Mesenchymal stem cell (in vitro differentiated cells and primary cell): ENCODE measurements at regions not wholly inside any gene's neighbourhood (a gene's known extent, or its start where the extent isn't known, plus 50 kb on each side); places are given as distances from the start of the nearest gene placed in this dataset.

Experiments used
- DNase-seq: peaks from one replicate; pipeline ENCODE4 v3.0.0-alpha.2; 2013
- H2AFZ ChIP-seq: one replicate; pipeline ENCODE4 v1.6.1; 2013; ENCODE audit warnings: low read depth, mild to moderate bottlenecking, control low read depth, inconsistent platforms, low read length, moderate library complexity
- H2AK5ac ChIP-seq: 2 replicates; pipeline ENCODE4 v1.6.1; 2013; ENCODE audit warnings: low read length, moderate library complexity, mild to moderate bottlenecking, inconsistent platforms; ENCODE audit not compliant: severe bottlenecking
- H2BK120ac ChIP-seq: one replicate; pipeline ENCODE4 v1.6.1; 2013; ENCODE audit warnings: low read depth, mild to moderate bottlenecking, inconsistent platforms, low read length, moderate library complexity
- H2BK12ac ChIP-seq, 2 experiments: one replicate each; pipeline ENCODE4 v1.6.1; 2013; ENCODE audit warnings: inconsistent platforms in 2 of 2, low read length in 2 of 2, mild to moderate bottlenecking in 2 of 2, moderate library complexity in 2 of 2, control low read depth in 1 of 2
- H2BK15ac ChIP-seq: one replicate; pipeline ENCODE4 v1.6.1; 2013; ENCODE audit warnings: mild to moderate bottlenecking, low read depth, inconsistent platforms; ENCODE audit not compliant: poor library complexity, severe bottlenecking
- H2BK5ac ChIP-seq: 2 replicates; pipeline ENCODE4 v1.6.1; 2013; ENCODE audit warnings: low read depth, mild to moderate bottlenecking, low read length, control low read depth, inconsistent platforms; ENCODE audit not compliant: poor library complexity, severe bottlenecking
- H3K14ac ChIP-seq, 2 experiments: one replicate each; pipeline ENCODE4 v1.6.1; 2013; ENCODE audit warnings: inconsistent platforms in 2 of 2, low read length in 2 of 2, control low read depth in 1 of 2, mild to moderate bottlenecking in 1 of 2, moderate library complexity in 1 of 2
- H3K18ac ChIP-seq, 2 experiments: one replicate each; pipeline ENCODE4 v1.6.1; 2013; ENCODE audit warnings: inconsistent platforms in 2 of 2, low read length in 2 of 2, control low read depth in 1 of 2, low read depth in 1 of 2, mild to moderate bottlenecking in 1 of 2
- H3K23ac ChIP-seq, 2 experiments: one replicate each; pipeline ENCODE4 v1.6.1; 2013; ENCODE audit warnings: inconsistent platforms in 2 of 2, low read length in 2 of 2, mild to moderate bottlenecking in 2 of 2, moderate library complexity in 2 of 2, control low read depth in 1 of 2
- H3K27ac ChIP-seq: 2 replicates; pipeline ENCODE4 v1.5.1; 2013; ENCODE audit warnings: mild to moderate bottlenecking, moderate library complexity, low read length, control low read depth, inconsistent platforms; ENCODE audit not compliant: poor library complexity, severe bottlenecking
- H3K27me3 ChIP-seq, 2 experiments: 2 replicates each; pipeline versions ENCODE4 v1.6.1 to v1.7.0; 2013; ENCODE audit warnings: low read length in 2 of 2, mild to moderate bottlenecking in 2 of 2, moderate library complexity in 2 of 2, control low read depth in 1 of 2, inconsistent platforms in 1 of 2; ENCODE audit not compliant: control insufficient read depth in 1 of 2, insufficient read depth in 1 of 2
- H3K36me3 ChIP-seq, 2 experiments: 2 replicates each; pipeline versions ENCODE4 v1.6.1 to v1.7.0; 2013; ENCODE audit warnings: low read length in 2 of 2, control low read depth in 1 of 2, inconsistent platforms in 1 of 2, low read depth in 1 of 2, mild to moderate bottlenecking in 1 of 2; ENCODE audit not compliant: insufficient read depth in 2 of 2, control insufficient read depth in 1 of 2
- H3K4ac ChIP-seq, 2 experiments: one replicate each; pipeline ENCODE4 v1.6.1; 2013; ENCODE audit warnings: inconsistent platforms in 2 of 2, low read length in 2 of 2, mild to moderate bottlenecking in 2 of 2, moderate library complexity in 2 of 2, control low read depth in 1 of 2, low read depth in 1 of 2
- H3K4me1 ChIP-seq: 2 replicates; pipeline ENCODE4 v1.6.1; 2013; ENCODE audit warnings: low read depth, low read length, control low read depth; ENCODE audit not compliant: control insufficient read depth, insufficient read depth
- H3K4me2 ChIP-seq: 2 replicates; pipeline ENCODE4 v1.6.1; 2013; ENCODE audit warnings: low read length, mild to moderate bottlenecking, inconsistent platforms; ENCODE audit not compliant: poor library complexity, severe bottlenecking
- H3K4me3 ChIP-seq, 2 experiments: 2 replicates each; pipeline versions ENCODE4 v1.5.1 to v1.7.0; 2013; ENCODE audit warnings: low read length in 2 of 2, mild to moderate bottlenecking in 2 of 2, control low read depth in 1 of 2, low read depth in 1 of 2; ENCODE audit not compliant: insufficient read depth in 1 of 2
- H3K79me1 ChIP-seq: replicated peaks from 2 replicates; pipeline ENCODE4 v1.6.1; 2013; ENCODE audit warnings: mild to moderate bottlenecking, control low read depth, low read length, inconsistent platforms; ENCODE audit not compliant: poor library complexity, severe bottlenecking
- H3K9ac ChIP-seq: 2 replicates; pipeline ENCODE4 v1.7.0; 2013; ENCODE audit warnings: mild to moderate bottlenecking, low read length, moderate library complexity
- H3K9me3 ChIP-seq: 2 replicates; pipeline ENCODE4 v1.7.0; 2013; ENCODE audit warnings: mild to moderate bottlenecking, low read length; ENCODE audit not compliant: control insufficient read depth
- H4K8ac ChIP-seq: one replicate; pipeline ENCODE4 v1.6.1; 2013; ENCODE audit warnings: inconsistent platforms, mild to moderate bottlenecking, low read length, moderate library complexity
- H4K91ac ChIP-seq: one replicate; pipeline ENCODE4 v1.6.1; 2013; ENCODE audit warnings: mild to moderate bottlenecking, low read length, inconsistent platforms
- WGBS: methylation state at CpG from one replicate; pipeline ENCODE4 v1.1.7; 2013; ENCODE audit warnings: mixed read lengths; 5-methylcytosine and 5-hydroxymethylcytosine counted together

GRCh38 chr19:30155381-30156200 lies 213.6 kb downstream of the URI1 start:
- WGBS, result 84% methylated on average over 20 of the region's 21 CpGs
- DNase-seq, result no peak

DNA sequence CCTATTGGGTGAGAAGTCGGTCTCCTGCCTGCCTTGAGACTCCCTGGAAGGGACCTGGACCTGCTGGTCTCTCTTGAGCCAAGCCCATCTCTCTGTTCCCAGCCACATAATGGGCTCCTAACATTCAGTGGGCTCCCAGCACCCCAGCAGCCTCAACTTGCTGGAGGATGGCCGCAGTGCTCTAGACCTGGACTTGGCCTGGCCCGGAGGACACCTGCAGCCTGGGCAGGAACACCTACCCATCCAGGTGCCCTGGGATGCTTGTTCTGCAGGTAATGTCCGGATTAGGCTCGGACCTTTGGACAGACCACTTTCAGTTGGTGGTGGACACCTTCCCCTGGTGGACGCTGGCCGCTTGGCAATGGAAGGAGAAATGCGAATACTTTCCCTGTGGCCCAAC lies 214.6 kb downstream of the URI1 start:
- Histone ChIP-seq H4K91ac (no peak overlapping the region), H3K14ac (no peak overlapping the region), H2BK12ac (no peak overlapping the region), H3K4me1 (no peaks in the 10 kb centered on the region), H3K27ac (no peak overlapping the region), H3K9ac (no peak overlapping the region), H3K79me1 (no peaks in the 10 kb centered on the region), H2BK15ac (no peak overlapping the region), H3K4me2 (no peak overlapping the region), H3K4ac (no peak overlapping the region), H3K36me3 (no peaks in the 10 kb centered on the region), H3K9me3 (no peaks in the 10 kb centered on the region), H2AFZ (no peak overlapping the region), H2BK120ac (no peak overlapping the region), H3K27me3 (peaks cover 0 to 12% of the 10 kb centered on the region in 2 experiments), H3K18ac (no peak overlapping the region), H4K8ac (no peak overlapping the region), H2AK5ac (no peak overlapping the region), H3K23ac (no peak overlapping the region), H2BK5ac (no peak overlapping the region), H3K4me3 (no peak overlapping the region)
- WGBS, result 71% methylated on average over 8 of the region's 8 CpGs
- no peak for DNase-seq

More at GRCh38 chr19:30155381-30156200, 213.6 kb downstream of the URI1 start:
- Histone ChIP-seq H2BK15ac (no peak overlapping the region), H3K23ac (no peak overlapping the region), H4K8ac (no peak overlapping the region), H2AK5ac (no peak overlapping the region), H2BK5ac (no peak overlapping the region), H3K4ac (no peak overlapping the region), H2BK120ac (no peak overlapping the region), H3K79me1 (no peaks in the 10 kb centered on the region), H3K14ac (no peak overlapping the region), H3K4me3 (no peak overlapping the region), H3K9me3 (no peaks in the 10 kb centered on the region), H4K91ac (no peak overlapping the region), H2BK12ac (no peak overlapping the region), H3K27me3 (peaks cover 0 to 12% of the 10 kb centered on the region in 2 experiments), H3K4me1 (no peaks in the 10 kb centered on the region), H2AFZ (no peak overlapping the region), H3K36me3 (no peaks in the 10 kb centered on the region), H3K18ac (no peak overlapping the region), H3K27ac (no peak overlapping the region), H3K9ac (no peak overlapping the region), H3K4me2 (no peak overlapping the region)

GRCh38 chr19:30158067-30158892 lies 213.9 kb upstream of the ZNF536 start:
- Histone ChIP-seq H2BK12ac (no peak overlapping the region), H3K9ac (no peak overlapping the region), H3K4ac (no peak overlapping the region), H3K27me3 (peaks cover 0 to 6% of the 10 kb centered on the region in 2 experiments), H3K79me1 (no peaks in the 10 kb centered on the region), H3K9me3 (no peaks in the 10 kb centered on the region), H2BK15ac (no peak overlapping the region), H2AFZ (no peak overlapping the region), H3K23ac (no peak overlapping the region), H3K4me2 (no peak overlapping the region), H3K4me3 (no peak overlapping the region), H3K36me3 (no peaks in the 10 kb centered on the region), H2BK120ac (no peak overlapping the region), H3K4me1 (no peaks in the 10 kb centered on the region), H4K8ac (no peak overlapping the region), H2AK5ac (no peak overlapping the region), H4K91ac (no peak overlapping the region), H3K14ac (no peak overlapping the region), H3K18ac (no peak overlapping the region), H2BK5ac (no peak overlapping the region), H3K27ac (no peak overlapping the region)
- 74% methylated on average over 10 of the region's 11 CpGs for WGBS
- DNase-seq, result no peak

- Histone ChIP-seq H3K27me3 (peaks cover 0 to 6% of the 10 kb centered on the region in 2 experiments), H3K4me1 (no peaks in the 10 kb centered on the region), H3K9ac (no peak overlapping the region), H2AK5ac (no peak overlapping the region), H4K8ac (no peak overlapping the region), H4K91ac (no peak overlapping the region), H3K9me3 (no peaks in the 10 kb centered on the region), H2BK5ac (no peak overlapping the region), H3K23ac (no peak overlapping the region), H3K14ac (no peak overlapping the region), H3K4ac (no peak overlapping the region), H2BK120ac (no peak overlapping the region), H3K4me3 (no peak overlapping the region), H3K4me2 (no peak overlapping the region), H3K79me1 (no peaks in the 10 kb centered on the region), H3K27ac (no peak overlapping the region), H2BK12ac (no peak overlapping the region), H2AFZ (no peak overlapping the region), H3K18ac (no peak overlapping the region), H3K36me3 (no peaks in the 10 kb centered on the region), H2BK15ac (no peak overlapping the region)
- no peak for DNase-seq
- 89% methylated on average over 2 of the region's 2 CpGs for WGBS
Measured at GRCh38 chr19:30158893-30159245, 213.3 kb upstream of the ZNF536 start.
